GM19468 (cell line): ENCODE measurements at regions not wholly inside any gene's neighbourhood (a gene's known extent, or its start where the extent isn't known, plus 50 kb on each side); places are given as distances from the start of the nearest gene placed in this dataset.
"Not testable (repeated sequence)": the region's sequence is repeated elsewhere in the genome, so short reads cannot be mapped to it uniquely, and the experiment has no call there.

ENCODE experiments used
- ATAC-seq: cut with Tn5 transposase; IDR thresholded peaks from one replicate; pipeline ENCODE4 v1.9.1; 2021; ENCODE audit warnings: mild to moderate bottlenecking, moderate library complexity, moderate number of reproducible peaks; ENCODE audit not compliant: unreplicated experiment; ENCODE audit errors: extremely low read depth

DNA sequence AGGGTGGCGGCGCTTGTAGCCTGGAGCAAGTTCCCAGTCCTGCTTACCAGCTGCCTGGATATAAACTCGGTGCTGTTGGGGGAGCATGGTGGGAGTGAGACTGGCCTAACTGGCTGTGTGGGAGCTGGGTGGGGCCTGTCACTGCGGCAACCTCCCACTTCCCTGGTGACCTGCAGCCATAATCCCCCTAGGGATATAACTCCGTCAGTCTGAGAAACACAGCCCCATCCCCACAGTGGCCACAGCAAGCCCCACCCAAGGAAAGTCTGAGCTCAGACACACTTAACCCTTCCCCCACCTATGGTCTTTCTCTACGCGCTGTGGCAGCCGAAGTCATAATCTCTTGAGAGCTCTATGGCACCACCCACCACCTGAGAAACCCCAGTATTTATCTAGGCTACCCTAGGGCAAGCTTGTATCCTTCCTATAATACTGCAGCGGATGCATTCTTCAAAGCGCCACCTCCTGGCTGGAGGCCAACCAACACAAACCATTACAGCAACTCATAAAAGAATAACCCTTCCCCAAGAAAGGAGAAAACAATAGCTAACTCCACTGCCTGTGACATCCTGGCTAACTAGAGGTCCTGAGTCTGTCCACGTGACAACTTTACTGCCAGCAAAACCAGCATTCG, 57.4 kb downstream of the ZNF648 start:
- ATAC-seq, result no peak

DNA sequence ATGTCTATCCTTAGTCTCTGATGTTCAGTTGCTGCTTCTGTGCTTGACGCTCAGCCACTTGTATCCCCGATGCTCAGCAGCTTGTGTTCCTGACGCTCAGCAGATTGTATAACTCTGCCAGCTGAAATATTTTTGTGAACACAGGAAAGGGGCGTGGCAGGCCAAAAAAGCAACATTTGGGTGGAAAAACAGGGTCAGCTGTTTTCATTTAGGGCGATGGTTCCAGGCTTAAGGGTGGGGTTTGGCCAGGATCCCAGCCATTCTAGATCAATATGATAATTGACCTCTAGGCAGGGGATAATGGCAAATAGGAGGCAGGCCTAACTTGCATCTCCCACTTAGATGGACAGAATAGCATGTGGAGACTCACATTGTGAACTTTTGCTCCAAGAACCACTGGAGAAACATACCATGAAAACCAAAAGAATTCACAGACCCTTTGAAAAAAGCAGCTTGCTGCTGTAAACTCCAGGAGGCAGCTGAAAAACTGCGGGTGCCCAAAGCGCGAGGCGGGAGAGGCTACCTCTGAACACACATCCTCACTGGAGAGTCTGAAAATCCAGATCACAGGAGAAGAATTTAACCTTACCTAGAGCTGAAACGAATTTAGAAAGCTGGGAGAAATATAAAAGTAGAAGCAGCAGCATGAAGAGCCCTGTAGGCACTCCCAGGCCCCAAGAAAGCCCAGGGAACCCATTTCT, 58.3 kb downstream of the ZNF648 start:
- no peak for ATAC-seq

DNA sequence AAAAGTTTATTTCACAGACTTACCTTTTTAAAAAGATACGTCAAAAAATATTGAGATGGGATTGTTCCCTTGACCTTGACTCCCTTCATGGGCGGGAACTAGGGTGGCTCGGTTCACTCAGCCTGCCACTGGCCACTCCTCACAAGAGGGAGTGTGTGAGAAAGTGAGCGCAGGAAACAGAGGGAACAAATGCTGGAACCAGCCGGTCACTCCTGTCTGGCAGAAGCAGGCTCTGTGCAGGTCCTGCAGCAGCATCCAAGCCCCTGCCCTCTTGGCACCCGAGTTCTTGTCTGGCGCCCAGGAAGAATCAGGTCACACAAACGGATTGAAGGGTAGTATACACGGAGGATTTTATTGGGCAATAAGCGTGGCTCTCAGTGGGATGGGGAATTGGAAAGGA, 58.9 kb downstream of the ZNF648 start:
- ATAC-seq, result no peak

DNA sequence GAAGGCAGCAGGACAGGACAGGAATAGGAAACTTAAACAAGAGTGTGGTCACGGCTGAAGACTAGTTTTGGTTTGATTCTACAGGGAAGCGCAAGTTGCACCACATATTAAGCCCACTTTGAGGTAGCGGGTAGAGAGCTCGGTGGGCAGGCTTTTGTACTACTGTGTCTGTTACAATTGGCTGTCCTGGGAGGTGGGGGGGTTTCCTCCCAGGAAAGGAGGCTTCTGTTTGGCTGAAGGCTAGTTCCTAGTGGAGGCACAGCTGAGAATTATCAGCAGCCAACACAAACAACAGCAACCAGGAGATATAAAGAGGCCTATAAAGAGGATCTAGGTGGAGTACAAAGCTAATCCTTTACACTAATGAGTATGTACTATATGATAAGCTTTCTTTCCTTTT, 62.7 kb downstream of the ZNF648 start:
- ATAC-seq, result no peak

DNA sequence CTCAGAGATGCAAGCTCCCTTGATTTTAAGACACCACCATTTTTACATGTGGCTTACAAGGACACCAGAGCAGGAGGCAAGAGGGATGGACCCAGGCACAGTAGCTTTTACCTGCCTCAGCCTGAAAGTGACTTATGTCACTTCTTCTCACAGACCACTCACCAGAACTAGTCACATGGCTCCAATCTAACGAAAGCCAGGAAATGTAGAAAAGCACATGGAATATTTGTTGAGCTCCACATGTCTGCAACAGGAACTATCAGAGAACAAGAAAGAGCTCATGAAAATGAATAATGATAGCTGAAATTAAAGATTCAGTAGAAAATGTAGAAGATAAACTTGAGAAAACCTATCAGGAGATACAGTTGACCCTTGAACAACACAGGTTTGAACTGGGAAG, 69.4 kb downstream of the ZNF648 start:
- ATAC-seq, result no peak

DNA sequence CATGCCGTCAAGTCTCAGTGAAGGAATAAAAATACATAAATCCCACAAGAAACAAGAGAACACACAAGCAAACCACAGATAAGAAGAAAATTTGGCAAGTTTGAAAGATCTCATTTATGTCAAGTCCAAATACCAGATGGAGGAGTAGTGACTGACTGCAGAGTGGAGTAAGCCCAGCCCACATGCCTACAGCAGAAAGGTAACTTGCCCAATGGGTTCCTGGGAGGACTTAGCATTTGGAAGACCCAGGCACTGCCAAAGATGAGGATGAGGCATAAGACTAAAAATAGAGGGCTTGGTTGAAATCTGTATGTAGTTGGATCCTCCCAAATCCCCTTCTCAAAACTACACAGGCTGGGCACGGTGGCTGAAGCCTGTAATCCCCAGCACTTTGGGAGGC, 70.8 kb downstream of the ZNF648 start:
- ATAC-seq, result no peak

DNA sequence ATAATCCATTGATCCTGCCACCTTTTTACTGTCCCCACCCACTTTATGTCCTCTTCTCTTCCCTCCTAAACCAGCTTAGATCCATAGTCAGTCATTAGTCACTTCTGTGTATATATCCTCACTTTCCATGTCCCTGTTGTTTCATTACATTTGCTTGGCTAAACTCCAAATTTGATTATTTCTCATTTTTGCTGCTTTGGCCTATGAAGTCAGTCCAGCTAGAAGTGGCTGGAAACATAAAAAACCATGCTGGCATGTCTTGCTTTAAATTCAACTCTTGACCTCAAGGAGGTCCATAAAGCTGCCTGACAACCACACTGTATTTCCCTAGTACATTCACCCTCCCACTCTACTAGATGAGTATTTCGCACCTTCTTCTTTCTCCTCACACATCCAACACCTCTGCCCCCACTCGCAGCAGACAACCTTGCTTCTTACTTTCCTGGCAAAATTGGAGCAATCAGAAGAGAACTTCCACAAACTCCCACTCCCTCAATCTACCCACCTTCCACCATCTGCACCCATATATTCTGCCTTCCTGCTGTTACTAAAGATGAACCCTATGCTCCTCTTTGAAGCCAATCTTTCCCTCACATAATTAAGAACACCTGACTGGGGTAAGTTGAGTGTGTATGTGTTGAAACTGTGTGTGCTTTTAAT, 72.1 kb downstream of the ZNF648 start:
- no peak for ATAC-seq

DNA sequence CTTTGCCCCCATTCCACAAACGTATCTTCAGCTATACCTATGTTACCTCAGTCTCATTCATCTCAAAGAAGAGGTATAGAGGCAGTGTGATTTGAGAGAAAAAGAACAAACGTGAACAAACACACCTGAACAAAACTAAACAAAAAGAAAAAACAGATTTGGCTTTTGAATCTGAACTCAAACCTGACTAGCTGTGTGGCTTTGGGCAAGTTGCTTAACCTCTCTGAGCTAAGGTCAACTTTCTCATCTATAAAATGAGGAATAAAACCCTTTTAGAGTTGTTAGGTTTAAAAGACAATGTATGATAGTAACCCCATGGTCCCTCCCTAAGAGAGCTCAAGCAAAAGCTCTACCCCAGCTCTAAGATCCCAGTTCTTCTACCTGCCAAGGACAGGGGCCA, 73.5 kb downstream of the ZNF648 start:
- no peak for ATAC-seq

DNA sequence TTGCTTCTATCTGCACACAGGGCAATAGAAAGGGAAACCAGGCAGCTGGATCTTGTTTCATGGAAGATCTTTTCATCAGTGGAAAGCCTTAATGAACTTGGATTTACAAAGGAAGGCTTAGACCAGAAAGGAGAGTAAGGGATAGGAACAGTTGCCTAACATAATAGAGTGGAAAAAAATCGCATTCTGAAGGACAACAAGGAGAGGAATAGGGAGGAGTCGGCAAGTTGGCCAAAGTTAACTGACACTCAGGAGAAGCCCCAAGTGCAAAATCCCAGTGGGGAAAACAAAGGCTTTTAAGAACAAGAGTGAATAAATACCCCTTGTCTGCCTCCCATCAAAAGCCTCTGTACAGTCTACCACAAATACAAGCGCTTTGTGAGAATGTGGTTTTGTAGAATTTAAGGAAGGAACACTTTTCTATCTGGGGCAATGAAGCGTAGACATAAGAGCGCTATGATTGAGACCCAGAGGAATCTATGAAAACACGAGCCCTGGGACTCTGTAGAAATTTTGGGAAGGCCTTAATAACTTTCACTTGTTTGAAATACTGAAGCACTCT, 74.1 kb downstream of the ZNF648 start:
- no peak for ATAC-seq

DNA sequence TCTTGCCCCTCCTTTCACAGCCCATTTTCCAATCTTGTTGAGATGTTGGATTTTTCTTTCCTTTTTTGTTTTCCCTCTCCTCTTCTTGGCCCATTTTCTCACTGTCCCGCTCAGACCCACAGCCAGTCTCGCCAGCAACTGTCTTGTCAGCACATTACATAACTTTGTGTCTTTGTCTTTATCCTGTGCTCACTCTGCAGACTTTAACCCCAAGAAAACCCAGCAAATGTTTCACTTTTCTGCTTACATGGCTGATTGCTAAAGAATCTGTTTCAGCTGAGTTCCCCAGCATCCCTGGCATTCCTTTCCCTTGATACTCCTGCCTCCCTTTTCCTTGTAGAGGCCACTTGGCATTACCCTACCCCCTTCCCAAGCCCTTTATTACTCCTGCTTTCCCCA, 74.6 kb downstream of the ZNF648 start:
- no peak for ATAC-seq

DNA sequence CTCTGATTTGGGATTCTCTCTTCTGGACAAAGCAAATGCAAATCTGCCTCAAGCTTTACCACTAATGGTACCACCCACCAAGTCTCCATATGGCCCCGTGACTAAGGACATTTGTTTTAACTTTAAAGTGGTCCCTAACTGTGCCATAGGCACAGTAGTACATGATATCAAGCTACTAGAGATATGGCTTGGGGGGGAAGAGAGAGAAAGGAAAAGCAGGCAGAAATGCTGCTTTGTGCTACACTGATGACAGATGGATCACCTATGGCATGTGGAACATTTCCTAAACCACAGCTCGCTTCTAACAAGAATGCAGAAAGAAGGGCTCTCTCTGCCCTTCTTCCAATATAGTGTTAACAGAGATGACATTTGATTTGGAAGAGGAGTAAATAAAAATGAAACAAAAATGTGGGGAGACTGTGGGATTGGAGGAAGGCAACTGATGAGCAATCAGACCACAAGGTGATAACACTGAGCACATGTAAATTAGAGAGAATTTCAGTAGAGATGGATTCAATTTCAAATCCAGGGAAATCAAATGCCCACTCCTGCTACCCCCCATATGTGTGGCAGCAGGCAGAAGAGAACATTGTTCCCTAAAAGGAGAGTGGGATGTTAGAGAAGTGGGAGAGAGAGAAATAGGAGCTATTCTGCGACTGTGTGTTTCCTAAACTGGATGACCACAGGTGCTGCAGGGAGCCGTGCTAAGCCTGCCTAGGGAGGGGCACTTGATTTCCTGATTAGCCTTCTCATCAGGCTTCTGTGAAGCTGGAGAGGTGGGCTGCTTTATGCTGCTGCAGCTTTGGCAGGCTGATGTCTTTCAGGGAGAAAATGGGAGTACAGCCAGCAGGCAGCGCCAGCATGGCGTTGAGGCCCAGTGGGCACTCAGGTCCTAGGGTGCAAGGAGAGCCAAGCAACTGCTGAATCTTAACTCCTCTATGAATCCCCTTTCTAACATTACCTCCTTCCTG, 75.3 kb downstream of the ZNF648 start:
- ATAC-seq, result no peak

DNA sequence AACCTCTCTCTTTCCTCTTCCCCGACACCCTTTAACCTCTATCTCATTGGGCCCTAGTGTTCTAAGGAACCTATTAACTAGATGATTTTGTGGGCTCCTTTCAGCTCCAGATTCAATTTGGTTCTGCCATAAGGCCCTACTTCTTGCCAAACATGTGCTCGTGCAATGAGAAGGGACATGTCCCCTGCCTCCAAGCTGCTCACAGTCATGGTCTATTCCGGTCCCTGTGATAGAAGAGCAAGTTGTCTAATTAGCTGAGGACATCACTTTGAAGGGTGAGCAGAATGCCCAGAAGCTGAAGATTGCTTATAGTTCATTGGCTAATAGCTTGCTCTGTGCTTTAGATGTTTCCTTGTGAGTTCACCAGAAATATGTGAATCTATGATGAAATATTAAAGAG, 76.2 kb downstream of the ZNF648 start:
- ATAC-seq, result no peak

DNA sequence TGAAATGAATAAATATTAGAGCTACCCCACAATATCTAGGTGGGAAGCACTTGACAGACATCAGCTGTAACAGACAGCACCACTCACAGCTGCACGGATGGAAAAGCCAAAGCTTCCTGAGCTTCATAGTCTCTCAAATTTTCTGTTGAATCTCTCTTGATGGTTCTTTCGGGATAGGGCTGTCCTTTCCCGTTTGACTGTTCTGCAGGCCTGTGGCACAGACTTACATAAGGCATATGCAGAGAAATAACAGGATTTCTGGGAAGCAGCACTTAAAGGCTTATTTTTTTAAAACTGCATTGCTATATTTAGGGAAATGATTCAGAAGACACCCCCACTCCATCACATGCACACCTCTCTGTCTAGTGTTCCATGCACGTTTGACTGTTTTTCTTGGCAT, 77.5 kb downstream of the ZNF648 start:
- no peak for ATAC-seq

DNA sequence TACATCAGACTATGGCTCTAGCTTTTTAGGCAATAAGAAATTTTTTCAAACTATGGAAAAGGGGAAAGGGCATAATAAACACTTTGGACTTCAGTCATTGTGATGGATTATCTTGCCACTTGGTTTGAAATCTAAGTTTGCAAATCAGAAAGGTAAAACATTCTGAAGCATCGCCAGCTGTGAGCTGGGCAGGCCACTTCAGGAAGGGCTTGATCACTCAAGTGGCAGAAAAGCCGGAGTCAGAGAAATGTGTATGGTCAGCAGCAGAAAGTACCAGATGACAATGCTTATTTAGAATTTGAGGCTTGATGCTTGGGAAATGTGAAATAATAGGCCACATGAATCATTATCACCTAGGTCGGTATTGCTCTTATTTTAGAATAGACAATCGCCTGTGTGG, 79.7 kb downstream of the ZNF648 start:
- ATAC-seq, result no peak

DNA sequence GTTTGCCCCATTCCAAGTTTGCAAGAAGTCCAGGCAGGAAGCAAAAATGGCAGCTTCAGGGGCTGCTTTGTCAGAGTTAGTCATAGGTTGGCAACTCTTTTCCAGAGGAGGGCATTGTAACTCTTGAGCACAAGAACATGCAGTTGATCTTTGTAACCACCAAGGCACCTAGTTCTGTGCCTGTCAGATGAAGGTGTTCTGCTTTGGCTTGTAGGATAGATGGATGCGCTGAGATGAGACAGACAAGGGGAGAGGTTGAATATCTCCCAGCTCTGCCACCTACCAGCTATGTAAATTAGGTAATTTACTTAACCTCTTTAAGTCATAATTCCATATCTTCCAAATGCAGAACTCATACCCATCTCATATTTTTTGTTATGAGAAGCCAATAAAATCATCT, 89.3 kb downstream of the ZNF648 start:
- ATAC-seq, result no peak

DNA sequence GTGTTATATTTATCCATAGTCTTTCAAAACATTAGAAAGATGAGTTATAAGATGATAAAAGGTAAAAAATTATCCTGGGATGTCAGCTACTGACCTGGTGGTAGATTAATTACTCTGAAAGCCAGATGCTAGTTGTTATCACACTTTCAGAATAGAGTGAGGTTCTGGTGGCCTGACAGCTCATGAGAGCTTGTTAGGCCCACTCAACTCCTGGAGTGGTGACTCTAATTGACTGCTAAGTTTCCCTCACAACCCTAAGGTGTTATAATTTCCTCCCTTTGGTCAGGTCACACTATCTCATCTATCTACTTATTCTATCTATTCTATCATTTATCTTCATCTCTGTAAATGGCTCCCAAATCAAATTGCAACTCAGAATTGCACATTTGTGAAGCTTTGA, 90.1 kb downstream of the ZNF648 start:
- no peak for ATAC-seq

DNA sequence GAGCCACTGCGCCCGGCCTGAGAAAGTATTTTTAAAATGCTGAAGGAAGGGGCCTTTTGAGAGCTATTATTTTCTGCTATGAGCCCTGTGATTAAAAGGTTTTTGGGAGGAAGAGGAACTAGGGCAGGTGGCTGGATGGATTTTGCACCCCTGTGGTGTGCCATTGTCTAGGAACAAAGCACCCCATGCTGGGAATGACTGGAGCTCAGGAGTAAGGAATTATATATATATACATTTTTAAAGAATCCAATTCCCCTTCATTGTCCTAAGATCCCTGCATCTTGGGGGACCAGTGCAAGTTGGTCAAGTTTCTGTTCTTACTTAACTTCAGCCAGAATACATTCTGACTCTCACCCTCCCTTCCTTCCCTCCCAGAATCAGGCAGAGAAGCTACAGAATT, 91.6 kb downstream of the ZNF648 start:
- ATAC-seq, result no peak

DNA sequence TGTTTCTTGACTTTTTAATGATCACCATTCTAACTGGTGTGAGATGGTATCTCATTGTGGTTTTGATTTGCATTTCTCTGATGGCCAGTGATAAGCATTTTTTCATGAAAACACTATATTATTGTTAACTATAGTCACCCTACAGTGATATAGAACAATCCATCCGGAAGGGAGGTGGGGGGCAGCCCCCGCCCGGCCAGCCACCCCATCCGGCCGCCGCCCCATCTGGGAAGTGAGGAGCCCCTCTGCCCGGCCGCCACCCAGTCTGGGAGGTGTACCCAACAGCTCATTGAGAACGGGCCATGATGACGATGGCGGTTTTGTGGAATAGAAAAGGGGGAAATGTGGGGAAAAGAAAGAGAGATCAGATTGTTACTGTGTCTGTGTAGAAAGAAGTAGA, 106.8 kb downstream of the ZNF648 start:
- ATAC-seq, result not testable (repeated sequence)

DNA sequence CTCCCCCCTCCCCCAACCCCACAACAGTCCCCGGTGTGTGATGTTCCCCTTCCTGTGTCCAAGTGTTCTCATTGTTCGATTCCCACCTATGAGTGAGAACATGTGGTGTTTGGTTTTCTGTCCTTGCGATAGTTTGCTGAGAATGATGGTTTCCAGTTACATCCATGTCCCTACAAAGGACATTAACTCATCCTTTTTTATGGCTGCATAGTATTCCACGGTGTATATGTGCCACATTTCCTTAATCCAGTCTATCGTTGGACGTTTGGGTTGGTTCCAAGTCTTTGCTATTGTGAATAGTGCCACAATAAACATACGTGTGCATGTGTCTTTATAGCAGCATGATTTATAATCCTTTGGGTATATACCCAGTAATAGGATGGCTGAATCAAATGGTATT, 107.3 kb downstream of the ZNF648 start:
- not testable (repeated sequence) for ATAC-seq

DNA sequence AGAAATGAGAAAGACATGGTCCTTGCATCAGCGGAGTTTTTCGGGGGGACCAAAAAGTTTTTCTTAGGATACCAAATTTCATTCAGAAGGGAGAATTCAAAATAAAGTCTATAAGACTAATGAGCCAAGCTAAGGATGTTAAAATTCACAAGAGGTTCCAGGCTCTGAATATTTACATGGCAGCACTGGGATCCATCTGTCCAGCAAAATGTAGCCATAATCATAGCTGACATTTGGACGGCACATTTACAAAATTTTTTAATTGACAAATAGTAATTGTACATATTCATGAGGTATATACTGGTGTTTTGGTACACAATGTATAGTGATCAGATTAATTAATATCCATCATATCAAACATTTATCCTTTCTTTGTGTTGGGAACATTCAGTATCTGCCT, 107.9 kb downstream of the ZNF648 start:
- no peak for ATAC-seq
